GM23248 (cell line): ENCODE measurements at regions not wholly inside any gene's neighbourhood (a gene's known extent, or its start where the extent isn't known, plus 50 kb on each side); places are given as distances from the start of the nearest gene placed in this dataset.
A peak's percentile ranks its signal among the peaks of the same experiment; 100 is the strongest.

Source experiments
- DNase-seq: peaks from one replicate; pipeline ENCODE4 v3.0.0-alpha.2; 2015
- H2AFZ ChIP-seq: fragments of 200-600 bp; sonication (generic); 2 replicates; pipeline ENCODE4 v1.6.1; 2016; ENCODE audit warnings: antibody characterized with exemption
- H3F3A ChIP-seq: fragments of 200-600 bp; sonication (generic); 2 replicates; pipeline ENCODE4 v1.6.1; 2016; ENCODE audit warnings: mild to moderate bottlenecking, antibody characterized with exemption, mixed run types; ENCODE audit not compliant: insufficient read depth
- H3K27ac ChIP-seq: fragments of 200-600 bp; sonication (generic); 2 replicates; pipeline ENCODE4 v1.5.1; 2016; ENCODE audit warnings: mild to moderate bottlenecking
- H3K27me3 ChIP-seq: fragments of 200-600 bp; sonication (generic); replicated peaks from 2 replicates; pipeline ENCODE4 v1.6.1; 2016; ENCODE audit warnings: mild to moderate bottlenecking; ENCODE audit not compliant: insufficient read depth
- H3K36me3 ChIP-seq: fragments of 200-600 bp; sonication (generic); 2 replicates; pipeline ENCODE4 v1.6.1; 2016; ENCODE audit warnings: low read depth, mild to moderate bottlenecking
- H3K4me1 ChIP-seq: fragments of 200-600 bp; sonication (generic); 2 replicates; pipeline ENCODE4 v1.6.1; 2016; ENCODE audit warnings: mild to moderate bottlenecking; ENCODE audit not compliant: insufficient read depth
- H3K4me2 ChIP-seq: fragments of 200-600 bp; sonication (generic); one replicate; pipeline ENCODE4 v1.6.1; 2016; ENCODE audit warnings: mild to moderate bottlenecking; ENCODE audit not compliant: unreplicated experiment
- H3K4me3 ChIP-seq: fragments of 200-600 bp; sonication (generic); 2 replicates; pipeline ENCODE4 v1.5.1; 2016; ENCODE audit warnings: mild to moderate bottlenecking
- H3K79me2 ChIP-seq: fragments of 200-600 bp; sonication (generic); 2 replicates; pipeline ENCODE4 v1.6.1; 2016; ENCODE audit warnings: mild to moderate bottlenecking; ENCODE audit not compliant: insufficient read depth
- H3K9ac ChIP-seq: fragments of 200-600 bp; sonication (generic); 2 replicates; pipeline ENCODE4 v1.6.1; 2016; ENCODE audit warnings: mild to moderate bottlenecking
- H3K9me2 ChIP-seq: fragments of 200-600 bp; sonication (generic); 2 replicates; pipeline ENCODE4 v1.6.1; 2016; ENCODE audit warnings: mixed run types, mild to moderate bottlenecking, moderate library complexity; ENCODE audit not compliant: insufficient read depth
- H3K9me3 ChIP-seq: fragments of 200-600 bp; sonication (generic); one replicate; pipeline ENCODE4 v1.6.1; 2017; ENCODE audit warnings: low read depth
- H4K20me1 ChIP-seq: fragments of 200-600 bp; sonication (generic); 2 replicates; pipeline ENCODE4 v1.6.0; 2016; ENCODE audit not compliant: insufficient read depth
- EZH2 ChIP-seq: fragments of 200-600 bp; sonication (generic); IDR thresholded peaks from 2 replicates; pipeline ENCODE4 v1.6.1; 2018; ENCODE audit warnings: antibody characterized with exemption, mild to moderate bottlenecking; ENCODE audit not compliant: insufficient read depth, poor library complexity, severe bottlenecking
- EZH2phosphoT487 ChIP-seq: fragments of 200-600 bp; sonication (generic); IDR thresholded peaks from 2 replicates; pipeline ENCODE4 v1.6.1; 2018; ENCODE audit warnings: antibody characterized with exemption, moderate library complexity, mild to moderate bottlenecking, low read depth; ENCODE audit not compliant: insufficient read depth
- WGBS, 2 experiments: methylation state at CpG; one replicate each; pipeline ENCODE4 v1.1.6; 2015 to 2017; ENCODE audit warnings: low lambda C conversion rate in 2 of 2, low coverage in 1 of 2; ENCODE audit errors: missing lambda C conversion rate in 2 of 2; 5-methylcytosine and 5-hydroxymethylcytosine counted together
- in situ Hi-C: fragments of 300-500 bp; cut with MboI; formaldehyde crosslinking; loops from 2 replicates; pipeline ENCODE4 v1.15.0; 2020

DNA sequence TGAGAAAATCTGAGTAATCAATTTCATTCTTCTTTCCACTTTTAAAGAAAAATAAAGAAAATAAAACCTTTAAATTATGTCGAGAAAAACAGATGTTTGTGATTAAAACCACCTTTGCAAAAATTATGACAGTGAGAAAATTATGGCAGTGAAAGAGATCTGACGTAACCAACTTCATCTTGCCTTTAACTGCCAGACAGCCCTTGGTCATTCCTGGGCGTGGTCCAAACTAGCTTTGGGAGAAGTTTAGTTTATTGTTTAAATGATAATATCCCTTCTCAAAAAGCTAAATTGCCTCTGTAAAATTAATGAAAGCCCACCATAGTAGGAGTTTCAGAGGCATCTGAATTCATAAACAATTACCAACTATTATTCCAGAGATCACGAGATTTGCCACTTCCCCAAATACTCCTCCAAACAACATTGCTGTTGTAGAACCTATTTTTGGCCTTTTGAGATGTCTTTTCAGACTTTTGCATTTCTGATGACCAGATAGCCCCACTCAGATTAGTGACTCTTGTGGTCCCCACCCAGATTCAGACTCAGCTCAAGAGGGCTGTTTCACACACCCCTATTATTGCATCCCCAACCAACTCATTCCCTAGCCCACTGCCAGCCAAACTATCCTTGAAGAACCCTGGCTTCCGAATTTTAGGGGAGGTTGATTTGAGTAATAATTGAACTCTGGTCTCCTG is 664.4 kb upstream of the CBLB start:
- no peaks in the 10 kb centered on the region for H3F3A ChIP-seq
- no peaks in the 10 kb centered on the region for H4K20me1 ChIP-seq
- H3K36me3 ChIP-seq, result no peaks in the 10 kb centered on the region
- H3K27me3 ChIP-seq, result no peaks in the 10 kb centered on the region
- H2AFZ ChIP-seq, result no peak overlapping the region
- 16 to 24% methylated on average over 5 of the region's 5 CpGs for WGBS, 2 experiments
- H3K9me2 ChIP-seq, result no peaks in the 10 kb centered on the region
- no peak overlapping the region for H3K4me2 ChIP-seq
- no peak overlapping the region for H3K9ac ChIP-seq
- no peaks in the 10 kb centered on the region for H3K9me3 ChIP-seq
- no peak overlapping the region for H3K27ac ChIP-seq
- no peak overlapping the region for H3K4me3 ChIP-seq
- no peaks in the 10 kb centered on the region for H3K79me2 ChIP-seq
- in situ Hi-C loops, result no loop called here
- H3K4me1 ChIP-seq, result 0 out of 2 replicates have a peak, but pooled peaks cover 8% of the 10 kb centered on the region
- no peak for TF ChIP-seq EZH2
- no peak for TF ChIP-seq EZH2phosphoT487
- peak; percentile 52 for DNase-seq

DNA sequence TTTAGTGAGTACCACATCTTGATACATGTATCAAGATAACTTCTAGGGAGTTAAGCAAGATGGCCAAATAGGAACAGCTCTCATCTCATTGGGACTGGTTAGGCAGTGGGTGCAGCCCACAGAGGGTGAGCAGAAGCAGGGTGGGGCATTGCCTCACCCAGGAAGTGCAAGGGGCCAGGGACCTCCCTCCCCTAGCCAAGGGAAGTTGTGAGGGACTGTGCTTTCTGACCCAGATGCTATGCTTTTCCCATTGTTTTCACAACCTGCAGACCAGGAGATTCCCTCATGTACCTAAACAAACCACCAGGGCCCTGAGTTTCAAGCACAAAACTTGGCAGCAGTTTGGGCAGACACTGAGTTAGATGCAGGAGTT is 665.0 kb upstream of the CBLB start:
- no peak overlapping the region for H3K27ac ChIP-seq
- in situ Hi-C loops, result no loop called here
- TF ChIP-seq EZH2phosphoT487 (no peak), EZH2 (no peak)
- H4K20me1 ChIP-seq, result no peaks in the 10 kb centered on the region
- H3K9me2 ChIP-seq, result no peaks in the 10 kb centered on the region
- H3F3A ChIP-seq, result no peaks in the 10 kb centered on the region
- H3K9me3 ChIP-seq, result no peaks in the 10 kb centered on the region
- H3K4me1 ChIP-seq, result 0 out of 2 replicates have a peak, but pooled peaks cover 8% of the 10 kb centered on the region
- H2AFZ ChIP-seq, result no peak overlapping the region
- H3K4me2 ChIP-seq, result no peak overlapping the region
- DNase-seq, result no peak
- no peak overlapping the region for H3K4me3 ChIP-seq
- no peaks in the 10 kb centered on the region for H3K27me3 ChIP-seq
- no peaks in the 10 kb centered on the region for H3K36me3 ChIP-seq
- H3K79me2 ChIP-seq, result no peaks in the 10 kb centered on the region
- no peak overlapping the region for H3K9ac ChIP-seq

DNA sequence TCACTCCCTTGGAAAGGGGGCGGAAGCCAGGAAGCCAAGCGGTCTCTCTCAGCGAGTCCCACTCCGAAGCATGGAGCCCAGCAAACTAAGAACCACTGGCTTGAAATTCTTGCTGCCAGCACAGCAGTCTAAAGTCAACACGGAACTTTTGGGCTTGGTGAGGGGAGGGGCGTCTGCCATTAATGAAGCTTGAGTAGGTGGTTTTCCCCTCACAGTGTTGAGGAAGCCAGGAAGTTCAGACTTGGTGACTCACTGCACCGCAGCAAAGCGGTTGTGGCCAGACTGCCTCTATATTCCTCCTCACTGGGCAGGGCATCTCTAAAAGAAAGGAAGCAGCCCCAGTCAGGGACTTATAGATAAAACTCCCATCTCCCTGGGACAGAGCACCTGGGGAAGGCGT is 665.4 kb upstream of the CBLB start:
- Histone ChIP-seq H3K36me3 (no peaks in the 10 kb centered on the region), H3K27me3 (no peaks in the 10 kb centered on the region), H3K4me3 (no peak overlapping the region), H3K27ac (no peak overlapping the region), H3K4me1 (0 out of 2 replicates have a peak, but pooled peaks cover 8% of the 10 kb centered on the region), H3K9me3 (no peaks in the 10 kb centered on the region), H4K20me1 (no peaks in the 10 kb centered on the region), H3K9me2 (no peaks in the 10 kb centered on the region), H3K79me2 (no peaks in the 10 kb centered on the region), H2AFZ (no peak overlapping the region), H3F3A (no peaks in the 10 kb centered on the region), H3K9ac (no peak overlapping the region), H3K4me2 (no peak overlapping the region)
- TF ChIP-seq EZH2phosphoT487 (no peak), EZH2 (no peak)
- in situ Hi-C loops, result no loop called here
- WGBS, 2 experiments, result 83 to 90% methylated on average over 9 of the region's 9 CpGs
- peak; percentile 4 for DNase-seq

DNA sequence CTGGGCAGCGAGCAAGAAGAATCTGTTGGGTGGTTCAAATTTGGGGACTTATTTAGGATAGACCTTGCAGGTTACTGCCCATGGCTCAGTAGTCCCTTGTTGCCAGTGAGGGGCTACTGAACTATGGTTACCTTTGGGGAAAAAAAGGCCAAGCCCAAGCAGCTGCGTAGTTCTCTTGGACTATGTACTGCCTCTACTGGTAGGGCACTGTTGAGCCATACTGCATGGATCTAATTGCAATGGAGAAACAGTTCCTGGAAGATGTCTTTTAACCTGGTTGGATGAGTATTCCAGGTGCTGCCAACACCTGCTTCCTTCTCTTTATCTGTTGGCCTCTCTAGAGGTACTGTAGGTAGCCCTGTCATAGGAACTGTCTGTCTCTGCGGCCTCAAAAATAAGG is 671.9 kb upstream of the CBLB start:
- no peaks in the 10 kb centered on the region for H3K9me3 ChIP-seq
- no peaks in the 10 kb centered on the region for H3K79me2 ChIP-seq
- H4K20me1 ChIP-seq, result no peaks in the 10 kb centered on the region
- 91 to 92% methylated on average over 3 of the region's 3 CpGs for WGBS, 2 experiments
- H3F3A ChIP-seq, result no peaks in the 10 kb centered on the region
- in situ Hi-C loops, result no loop called here
- H3K36me3 ChIP-seq, result no peaks in the 10 kb centered on the region
- H3K4me1 ChIP-seq, result peaks cover 10% of the 10 kb centered on the region
- TF ChIP-seq EZH2, result no peak
- TF ChIP-seq EZH2phosphoT487, result no peak
- no peaks in the 10 kb centered on the region for H3K27me3 ChIP-seq
- H3K9me2 ChIP-seq, result no peaks in the 10 kb centered on the region
- no peak overlapping the region for H3K4me2 ChIP-seq
- H3K4me3 ChIP-seq, result no peak overlapping the region
- no peak overlapping the region for H3K27ac ChIP-seq
- no peak overlapping the region for H2AFZ ChIP-seq
- no peak for DNase-seq
- H3K9ac ChIP-seq, result no peak overlapping the region
